ENCODE measurements at regions not wholly inside any gene's neighbourhood (a gene's known extent, or its start where the extent isn't known, plus 50 kb on each side); places are given as distances from the start of the nearest gene placed in this dataset.

GRCh38 chr3:15959434-15959811 lies 161.6 kb upstream of the ANKRD28 start:
- no peak for TF ChIP-seq POLR2AphosphoS5 (IDR thresholded peaks at IDR 0.05; ENCODE audit: low read depth, low read length)
- TF ChIP-seq TAF1 (IDR thresholded peaks at IDR 0.05; ENCODE audit: borderline replicate concordance, low read depth, low read length) = no peak
